GM23338 (cell line): ENCODE measurements at regions not wholly inside any gene's neighbourhood (a gene's known extent, or its start where the extent isn't known, plus 50 kb on each side); places are given as distances from the start of the nearest gene placed in this dataset.

Source experiments
- CREB1 ChIP-seq: fragments of 250-450 bp; sonication (Bioruptor Pico); IDR thresholded peaks from 2 replicates; pipeline ENCODE4 v1.5.0; 2020; ENCODE audit warnings: low read depth, mild to moderate bottlenecking, moderate library complexity
- EZH2 ChIP-seq: fragments of 200-600 bp; sonication (generic); IDR thresholded peaks from one replicate; pipeline ENCODE4 v1.8.0; 2017; ENCODE audit warnings: antibody characterized with exemption, mild to moderate bottlenecking, low read depth; ENCODE audit not compliant: unreplicated experiment
- EZH2phosphoT487 ChIP-seq: fragments of 200-600 bp; sonication (generic); IDR thresholded peaks from one replicate; pipeline ENCODE4 v1.8.1; 2018; ENCODE audit warnings: antibody characterized with exemption; ENCODE audit not compliant: unreplicated experiment
- NANOG ChIP-seq: IDR thresholded peaks from 2 replicates; pipeline ENCODE4 v1.6.1; 2016; ENCODE audit warnings: antibody characterized with exemption, borderline replicate concordance
- POLR2AphosphoS5 ChIP-seq: IDR thresholded peaks from 2 replicates; pipeline ENCODE4 v1.6.1; 2016; ENCODE audit warnings: antibody characterized with exemption, low read depth
- ZNF114 ChIP-seq: fragments of 250-450 bp; sonication (Bioruptor Pico); IDR thresholded peaks from 2 replicates; pipeline ENCODE4 v1.5.0; 2020; ENCODE audit warnings: mild to moderate bottlenecking, moderate library complexity
- TF ChIP-seq, protein P1 (sequence below), 2 experiments: fragments of 200-600 bp in 1 of 2; sonication (generic) in 1 of 2; conservative IDR thresholded peaks; 2 replicates each; pipeline versions ENCODE4 v1.5.1 to v1.6.1; 2016 to 2017; ENCODE audit warnings: antibody characterized with exemption in 2 of 2, low read depth in 2 of 2, mild to moderate bottlenecking in 2 of 2, moderate library complexity in 1 of 2

DNA sequence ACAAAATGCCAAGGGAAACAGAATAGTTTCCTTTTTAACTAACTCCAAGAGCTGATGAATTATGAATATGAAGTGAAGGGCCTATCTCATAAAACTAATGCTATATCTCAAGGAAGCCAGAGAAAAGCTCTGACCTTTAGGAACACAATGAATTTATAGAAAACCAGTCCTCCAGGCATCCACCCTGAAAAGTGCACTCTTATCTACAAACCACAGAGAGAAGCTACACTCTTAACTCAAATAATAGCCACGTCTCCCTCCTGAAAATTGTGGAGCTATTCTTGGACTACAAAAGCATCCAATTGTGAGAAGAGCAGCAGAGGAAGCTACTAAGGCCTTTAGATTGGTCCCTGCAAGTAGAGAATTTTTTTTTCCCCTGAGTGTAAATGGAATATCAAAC lies 253.9 kb downstream of the IL15 start:
- TF ChIP-seq, protein P1, sequence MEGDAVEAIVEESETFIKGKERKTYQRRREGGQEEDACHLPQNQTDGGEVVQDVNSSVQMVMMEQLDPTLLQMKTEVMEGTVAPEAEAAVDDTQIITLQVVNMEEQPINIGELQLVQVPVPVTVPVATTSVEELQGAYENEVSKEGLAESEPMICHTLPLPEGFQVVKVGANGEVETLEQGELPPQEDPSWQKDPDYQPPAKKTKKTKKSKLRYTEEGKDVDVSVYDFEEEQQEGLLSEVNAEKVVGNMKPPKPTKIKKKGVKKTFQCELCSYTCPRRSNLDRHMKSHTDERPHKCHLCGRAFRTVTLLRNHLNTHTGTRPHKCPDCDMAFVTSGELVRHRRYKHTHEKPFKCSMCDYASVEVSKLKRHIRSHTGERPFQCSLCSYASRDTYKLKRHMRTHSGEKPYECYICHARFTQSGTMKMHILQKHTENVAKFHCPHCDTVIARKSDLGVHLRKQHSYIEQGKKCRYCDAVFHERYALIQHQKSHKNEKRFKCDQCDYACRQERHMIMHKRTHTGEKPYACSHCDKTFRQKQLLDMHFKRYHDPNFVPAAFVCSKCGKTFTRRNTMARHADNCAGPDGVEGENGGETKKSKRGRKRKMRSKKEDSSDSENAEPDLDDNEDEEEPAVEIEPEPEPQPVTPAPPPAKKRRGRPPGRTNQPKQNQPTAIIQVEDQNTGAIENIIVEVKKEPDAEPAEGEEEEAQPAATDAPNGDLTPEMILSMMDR (conservative IDR thresholded peaks at IDR 0.05; ENCODE audit: low read depth in 2 of 2), result no peak
- no peak for TF ChIP-seq EZH2
- TF ChIP-seq NANOG, result no peak
- TF ChIP-seq CREB1 (CRISPR knock-in tag), result no peak
- TF ChIP-seq POLR2AphosphoS5, result no peak
- no peak for TF ChIP-seq EZH2phosphoT487
- no peak for TF ChIP-seq ZNF114 (CRISPR knock-in tag)
